Effector memory CD8-positive, alpha-beta T cell (primary cell): ENCODE measurements at regions not wholly inside any gene's neighbourhood (a gene's known extent, or its start where the extent isn't known, plus 50 kb on each side); places are given as distances from the start of the nearest gene placed in this dataset.
A peak's percentile ranks its signal among the peaks of the same experiment; 100 is the strongest.

Experiments
- ATAC-seq: fragments of 150-1000 bp; cut with Tn5 transposase; replicated peaks from 2 replicates; pipeline ENCODE4 v1.10.0; 2021; ENCODE audit warnings: mild to moderate bottlenecking, moderate library complexity
- DNase-seq, 3 experiments: peaks; one replicate each; pipeline ENCODE4 v3.0.0; 2021
- H3K27ac Mint-ChIP-seq, 2 donors: one replicate each; pipeline ENCODE4 v1.8.0; 2022; ENCODE audit warnings: mild to moderate bottlenecking in 2 of 2, mixed read lengths in 2 of 2, moderate library complexity in 2 of 2
- H3K27me3 Mint-ChIP-seq, 2 donors: one replicate each; pipeline ENCODE4 v1.8.0; 2022; ENCODE audit warnings: mixed read lengths in 2 of 2
- H3K36me3 Mint-ChIP-seq: one replicate; pipeline ENCODE4 v1.8.0; 2022; ENCODE audit warnings: mild to moderate bottlenecking, moderate library complexity, mixed read lengths; ENCODE audit not compliant: insufficient read depth
- H3K4me1 Mint-ChIP-seq, 2 donors: one replicate each; pipeline ENCODE4 v1.8.0; 2022; ENCODE audit warnings: low read depth in 2 of 2, mixed read lengths in 2 of 2
- H3K4me3 Mint-ChIP-seq, 2 donors: one replicate each; pipeline ENCODE4 v1.8.0; 2022; ENCODE audit warnings: mild to moderate bottlenecking in 2 of 2, mixed read lengths in 2 of 2, moderate library complexity in 2 of 2
- H3K9me3 Mint-ChIP-seq, 2 donors: one replicate each; pipeline ENCODE4 v1.8.0; 2022; ENCODE audit warnings: mixed read lengths in 2 of 2

- Mint-ChIP-seq H3K4me1 (no peaks in the 10 kb centered on the region), H3K4me3 (no peak overlapping the region), H3K27ac (no peak overlapping the region), H3K27me3 (no peaks in the 10 kb centered on the region), H3K9me3 (no peaks in the 10 kb centered on the region), H3K36me3 (no peaks in the 10 kb centered on the region)
- ATAC-seq, result no peak
- no peak for DNase-seq
Measured at GRCh38 chrX:110871839-110872238, 76.2 kb upstream of the CHRDL1 start.

DNA sequence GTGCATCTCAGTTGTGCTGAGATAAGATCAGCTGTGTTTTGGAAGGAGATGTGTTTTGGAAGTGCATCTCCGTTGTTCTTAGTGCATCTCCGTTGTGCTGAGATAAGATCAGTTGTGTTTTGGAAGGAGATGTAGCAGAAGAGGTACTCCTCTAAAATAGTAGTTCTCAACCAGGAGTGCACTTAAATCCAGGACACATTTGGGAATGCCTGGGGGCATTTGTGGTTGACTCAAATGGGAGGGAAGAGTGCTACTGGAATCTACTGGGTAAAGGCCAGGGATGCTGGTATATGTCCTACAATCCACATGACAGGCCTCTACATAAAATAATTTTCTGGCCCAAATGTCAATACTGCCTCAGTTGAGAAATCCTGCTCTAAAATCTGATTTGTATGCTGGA is 70.8 kb upstream of the CHRDL1 start:
- Mint-ChIP-seq H3K9me3 (no peaks in the 10 kb centered on the region), H3K27me3 (no peaks in the 10 kb centered on the region)

GRCh38 chrX:110863883-110864282 is 68.3 kb upstream of the CHRDL1 start:
- no peaks in the 10 kb centered on the region for H3K27me3 Mint-ChIP-seq
- no peaks in the 10 kb centered on the region for H3K9me3 Mint-ChIP-seq
- no peak overlapping the region for H3K27ac Mint-ChIP-seq
- DNase-seq, result no peak
- no peak overlapping the region for H3K4me3 Mint-ChIP-seq
- no peak for ATAC-seq
- no peaks in the 10 kb centered on the region for H3K36me3 Mint-ChIP-seq
- no peaks in the 10 kb centered on the region for H3K4me1 Mint-ChIP-seq

More for the DNA sequence above, 70.8 kb upstream of the CHRDL1 start:
- H3K4me1 Mint-ChIP-seq, result no peaks in the 10 kb centered on the region
- no peaks in the 10 kb centered on the region for H3K36me3 Mint-ChIP-seq
- no peak overlapping the region for H3K27ac Mint-ChIP-seq
- DNase-seq, result no peak
- no peak overlapping the region for H3K4me3 Mint-ChIP-seq
- no peak for ATAC-seq

GRCh38 chrX:110858565-110858964 is 62.9 kb upstream of the CHRDL1 start:
- Mint-ChIP-seq H3K27ac (no peak overlapping the region), H3K9me3 (no peaks in the 10 kb centered on the region), H3K36me3 (no peaks in the 10 kb centered on the region), H3K27me3 (peaks cover 20 to 25% of the 10 kb centered on the region in 2 donors), H3K4me3 (no peak overlapping the region), H3K4me1 (no peaks in the 10 kb centered on the region)
- DNase-seq (no peak), ATAC-seq (no peak)

GRCh38 chrX:110853610-110854009 is 58.0 kb upstream of the CHRDL1 start:
- Mint-ChIP-seq H3K36me3 (no peaks in the 10 kb centered on the region), H3K27ac (no peak overlapping the region), H3K27me3 (peaks cover 20 to 26% of the 10 kb centered on the region in 2 donors), H3K9me3 (no peaks in the 10 kb centered on the region), H3K4me3 (no peak overlapping the region), H3K4me1 (no peaks in the 10 kb centered on the region)
- DNase-seq (no peak), ATAC-seq (no peak)

DNA sequence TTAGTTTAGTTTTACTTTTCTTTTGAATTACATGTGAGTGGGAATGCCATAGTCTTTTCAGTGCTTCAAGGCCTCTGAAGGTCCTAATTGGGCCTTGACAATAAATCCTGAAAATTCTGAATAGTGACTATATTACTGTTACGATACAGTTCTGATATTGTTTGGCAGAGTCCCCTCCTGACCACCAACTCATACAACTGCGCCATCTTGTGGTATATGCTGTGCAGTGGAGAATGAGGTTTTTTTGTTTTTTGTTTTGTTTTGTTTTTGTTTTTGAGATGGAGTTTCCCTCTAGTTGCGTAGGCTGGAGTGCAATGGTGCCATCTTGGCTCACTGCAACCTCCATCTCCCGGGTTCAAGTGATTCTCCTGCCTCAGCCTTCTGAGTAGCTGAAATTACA is 56.6 kb upstream of the CHRDL1 start:
- H3K4me1 Mint-ChIP-seq, result no peaks in the 10 kb centered on the region
- H3K36me3 Mint-ChIP-seq, result no peaks in the 10 kb centered on the region
- peaks cover 13 to 18% of the 10 kb centered on the region in 2 donors for H3K27me3 Mint-ChIP-seq
- ATAC-seq (no peak), DNase-seq (no peak)
- no peaks in the 10 kb centered on the region for H3K9me3 Mint-ChIP-seq
- no peak overlapping the region for H3K27ac Mint-ChIP-seq
- no peak overlapping the region for H3K4me3 Mint-ChIP-seq

- no peak overlapping the region for H3K27ac Mint-ChIP-seq
- H3K27me3 Mint-ChIP-seq, result peaks cover 13 to 16% of the 10 kb centered on the region in 2 donors
Measured at GRCh38 chrX:110851780-110852179, 56.2 kb upstream of the CHRDL1 start.

DNA sequence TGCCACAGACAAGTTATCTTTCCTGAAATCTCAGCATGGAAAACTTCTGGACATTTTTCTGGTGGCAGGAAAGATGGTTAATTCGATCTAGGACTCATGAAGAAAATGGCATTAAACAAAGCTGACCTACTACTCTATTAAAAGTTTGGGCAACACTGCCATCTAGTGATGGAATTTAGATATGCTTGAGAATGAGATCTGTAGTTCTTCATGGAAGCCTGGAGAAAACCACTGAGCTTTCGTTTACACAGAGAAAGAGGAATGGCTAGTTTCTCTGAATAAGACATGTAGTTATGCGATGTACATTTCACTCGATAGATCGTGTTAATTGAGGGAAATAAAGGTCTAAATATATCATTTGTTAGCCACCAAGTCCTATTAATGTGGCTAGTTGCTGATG is 51.7 kb upstream of the CHRDL1 start:
- Mint-ChIP-seq H3K4me3 (no peak overlapping the region), H3K4me1 (no peaks in the 10 kb centered on the region), H3K9me3 (no peaks in the 10 kb centered on the region), H3K27ac (no peak overlapping the region), H3K36me3 (no peaks in the 10 kb centered on the region), H3K27me3 (no peaks in the 10 kb centered on the region)
- DNase-seq (peak in 2 of 3 experiments; percentile 1 to 4), ATAC-seq (no peak)

More at GRCh38 chrX:110851780-110852179, 56.2 kb upstream of the CHRDL1 start:
- ATAC-seq (no peak), DNase-seq (no peak)
- no peaks in the 10 kb centered on the region for H3K9me3 Mint-ChIP-seq
- H3K4me3 Mint-ChIP-seq, result no peak overlapping the region
- no peaks in the 10 kb centered on the region for H3K4me1 Mint-ChIP-seq
- no peaks in the 10 kb centered on the region for H3K36me3 Mint-ChIP-seq

DNA sequence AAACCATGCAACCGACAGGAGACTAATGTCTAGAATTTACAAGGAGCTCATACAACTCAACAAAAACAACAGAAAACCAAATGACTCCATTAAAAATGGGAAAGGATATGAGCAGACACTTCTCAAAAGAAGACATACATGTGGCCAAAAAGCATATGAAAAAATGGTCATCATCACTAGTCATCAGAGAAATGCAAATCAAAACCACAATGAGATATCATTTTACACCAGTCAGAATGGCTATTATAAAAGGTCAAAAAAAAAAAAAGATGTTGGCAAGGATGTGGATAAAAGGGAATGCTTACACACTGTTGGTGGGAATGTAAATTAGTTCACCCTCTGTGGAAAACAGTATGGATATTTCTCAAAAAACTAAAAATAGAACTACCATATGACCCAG is 50.5 kb upstream of the CHRDL1 start:
- peaks cover 0 to 7% of the 10 kb centered on the region in 2 donors for H3K27me3 Mint-ChIP-seq
- H3K9me3 Mint-ChIP-seq, result no peaks in the 10 kb centered on the region
- DNase-seq, result no peak
- no peaks in the 10 kb centered on the region for H3K4me1 Mint-ChIP-seq
- H3K27ac Mint-ChIP-seq, result no peak overlapping the region
- H3K36me3 Mint-ChIP-seq, result no peaks in the 10 kb centered on the region
- H3K4me3 Mint-ChIP-seq, result no peak overlapping the region
- ATAC-seq, result no peak
